ENCODE measurements at regions not wholly inside any gene's neighbourhood (a gene's known extent, or its start where the extent isn't known, plus 50 kb on each side); places are given as distances from the start of the nearest gene placed in this dataset.
A peak's percentile ranks its signal among the peaks of the same experiment; 100 is the strongest.
"Not testable (repeated sequence)": the region's sequence is repeated elsewhere in the genome, so short reads cannot be mapped to it uniquely, and the experiment has no call there.

- not testable (repeated sequence) for H3K27ac ChIP-seq (ENCODE audit: low read length); H3K27me3 ChIP-seq (ENCODE audit: low read depth, low read length)
- H3K9me3 ChIP-seq (ENCODE audit: control insufficient read depth in 1 of 2, low read length in 2 of 2), result peaks cover 0 to 16% of the 10 kb centered on the region in 2 donors
These were observed 435.2 kb downstream of the ZNF479 start for GRCh38 chr7:56697058-56697457.

GRCh38 chr7:56686276-56686859 is 445.9 kb downstream of the ZNF479 start:
- no peak overlapping the region for H3K27ac ChIP-seq (ENCODE audit: low read length)
- no peaks in the 10 kb centered on the region for H3K27me3 ChIP-seq (ENCODE audit: low read depth, low read length)
- H3K9me3 ChIP-seq (ENCODE audit: control insufficient read depth in 1 of 2, low read length in 2 of 2), result peaks cover 9 to 37% of the 10 kb centered on the region in 2 donors
- no peaks in the 10 kb centered on the region for H3K4me1 ChIP-seq (ENCODE audit: control insufficient read depth in 1 of 2, insufficient read depth in 2 of 2, low read length in 2 of 2)
- H3K4me3 ChIP-seq (ENCODE audit: low read depth in 1 of 2, low read length in 2 of 2), result peak overlapping the region in 1 of 2 donors; percentile 48
- H3K36me3 ChIP-seq (ENCODE audit: control insufficient read depth in 1 of 2, insufficient read depth in 2 of 2, low read length in 2 of 2), result no peaks in the 10 kb centered on the region

More at GRCh38 chr7:56697058-56697457, 435.2 kb downstream of the ZNF479 start:
- not testable (repeated sequence) for H3K4me1 ChIP-seq (ENCODE audit: control insufficient read depth in 1 of 2, insufficient read depth in 2 of 2, low read length in 2 of 2); H3K36me3 ChIP-seq (ENCODE audit: control insufficient read depth in 1 of 2, insufficient read depth in 2 of 2, low read length in 2 of 2); H3K4me3 ChIP-seq (ENCODE audit: low read depth in 1 of 2, low read length in 2 of 2)

GRCh38 chr7:56639173-56639746 is 493.0 kb downstream of the ZNF479 start:
- Histone ChIP-seq H3K27me3 (ENCODE audit: low read depth, low read length) (no peaks in the 10 kb centered on the region), H3K36me3 (ENCODE audit: control insufficient read depth in 1 of 2, insufficient read depth in 2 of 2, low read length in 2 of 2) (no peaks in the 10 kb centered on the region), H3K4me1 (ENCODE audit: control insufficient read depth in 1 of 2, insufficient read depth in 2 of 2, low read length in 2 of 2) (no peaks in the 10 kb centered on the region), H3K4me3 (ENCODE audit: low read depth in 1 of 2, low read length in 2 of 2) (peak overlapping the region in 1 of 2 donors; percentile 38), H3K27ac (ENCODE audit: low read length) (no peak overlapping the region), H3K9me3 (ENCODE audit: control insufficient read depth in 1 of 2, low read length in 2 of 2) (peaks cover 9 to 69% of the 10 kb centered on the region in 2 donors)

- H3K4me3 ChIP-seq (ENCODE audit: low read depth in 1 of 2, low read length in 2 of 2), result no peak overlapping the region
- H3K9me3 ChIP-seq (ENCODE audit: control insufficient read depth in 1 of 2, low read length in 2 of 2), result peaks cover 0 to 10% of the 10 kb centered on the region in 2 donors
- no peaks in the 10 kb centered on the region for H3K4me1 ChIP-seq (ENCODE audit: control insufficient read depth in 1 of 2, insufficient read depth in 2 of 2, low read length in 2 of 2)
- no peak overlapping the region for H3K27ac ChIP-seq (ENCODE audit: low read length)
- H3K36me3 ChIP-seq (ENCODE audit: control insufficient read depth in 1 of 2, insufficient read depth in 2 of 2, low read length in 2 of 2), result no peaks in the 10 kb centered on the region
- H3K27me3 ChIP-seq (ENCODE audit: low read depth, low read length), result no peaks in the 10 kb centered on the region
These were observed 493.7 kb upstream of the NUPR2 start for GRCh38 chr7:56609852-56610355.

GRCh38 chr7:56605146-56605545 is 488.9 kb upstream of the NUPR2 start:
- H3K9me3 ChIP-seq (ENCODE audit: control insufficient read depth in 1 of 2, low read length in 2 of 2), result peaks cover 0 to 16% of the 10 kb centered on the region in 2 donors
- H3K27ac ChIP-seq (ENCODE audit: low read length), result no peak overlapping the region
- H3K36me3 ChIP-seq (ENCODE audit: control insufficient read depth in 1 of 2, insufficient read depth in 2 of 2, low read length in 2 of 2), result no peaks in the 10 kb centered on the region
- no peak overlapping the region for H3K4me3 ChIP-seq (ENCODE audit: low read depth in 1 of 2, low read length in 2 of 2)
- H3K4me1 ChIP-seq (ENCODE audit: control insufficient read depth in 1 of 2, insufficient read depth in 2 of 2, low read length in 2 of 2), result no peaks in the 10 kb centered on the region
- H3K27me3 ChIP-seq (ENCODE audit: low read depth, low read length), result no peaks in the 10 kb centered on the region

- Histone ChIP-seq H3K27ac (ENCODE audit: low read length) (no peak overlapping the region), H3K9me3 (ENCODE audit: control insufficient read depth in 1 of 2, low read length in 2 of 2) (peaks cover 0 to 7% of the 10 kb centered on the region in 2 donors), H3K4me1 (ENCODE audit: control insufficient read depth in 1 of 2, insufficient read depth in 2 of 2, low read length in 2 of 2) (no peaks in the 10 kb centered on the region), H3K27me3 (ENCODE audit: low read depth, low read length) (no peaks in the 10 kb centered on the region), H3K4me3 (ENCODE audit: low read depth in 1 of 2, low read length in 2 of 2) (no peak overlapping the region), H3K36me3 (ENCODE audit: control insufficient read depth in 1 of 2, insufficient read depth in 2 of 2, low read length in 2 of 2) (no peaks in the 10 kb centered on the region)
These were observed 462.4 kb upstream of the NUPR2 start for GRCh38 chr7:56578612-56579011.

GRCh38 chr7:56570968-56571367 is 454.8 kb upstream of the NUPR2 start:
- Histone ChIP-seq H3K9me3 (ENCODE audit: control insufficient read depth in 1 of 2, low read length in 2 of 2) (peaks cover 0 to 6% of the 10 kb centered on the region in 2 donors), H3K27me3 (ENCODE audit: low read depth, low read length) (no peaks in the 10 kb centered on the region), H3K36me3 (ENCODE audit: control insufficient read depth in 1 of 2, insufficient read depth in 2 of 2, low read length in 2 of 2) (no peaks in the 10 kb centered on the region), H3K4me3 (ENCODE audit: low read depth in 1 of 2, low read length in 2 of 2) (no peak overlapping the region), H3K27ac (ENCODE audit: low read length) (no peak overlapping the region), H3K4me1 (ENCODE audit: control insufficient read depth in 1 of 2, insufficient read depth in 2 of 2, low read length in 2 of 2) (no peaks in the 10 kb centered on the region)

- no peaks in the 10 kb centered on the region for H3K4me1 ChIP-seq (ENCODE audit: control insufficient read depth in 1 of 2, insufficient read depth in 2 of 2, low read length in 2 of 2)
- H3K27me3 ChIP-seq (ENCODE audit: low read depth, low read length), result no peaks in the 10 kb centered on the region
- H3K9me3 ChIP-seq (ENCODE audit: control insufficient read depth in 1 of 2, low read length in 2 of 2), result peaks cover 10 to 26% of the 10 kb centered on the region in 2 donors
- peak overlapping the region in 1 of 2 donors; percentile 46 for H3K4me3 ChIP-seq (ENCODE audit: low read depth in 1 of 2, low read length in 2 of 2)
- no peak overlapping the region for H3K27ac ChIP-seq (ENCODE audit: low read length)
- no peaks in the 10 kb centered on the region for H3K36me3 ChIP-seq (ENCODE audit: control insufficient read depth in 1 of 2, insufficient read depth in 2 of 2, low read length in 2 of 2)
These were observed 422.6 kb upstream of the NUPR2 start for GRCh38 chr7:56538541-56539429.

- H3K36me3 ChIP-seq (ENCODE audit: control insufficient read depth in 1 of 2, insufficient read depth in 2 of 2, low read length in 2 of 2), result no peaks in the 10 kb centered on the region
- H3K4me1 ChIP-seq (ENCODE audit: control insufficient read depth in 1 of 2, insufficient read depth in 2 of 2, low read length in 2 of 2), result no peaks in the 10 kb centered on the region
- no peak overlapping the region for H3K27ac ChIP-seq (ENCODE audit: low read length)
- peaks cover 10 to 26% of the 10 kb centered on the region in 2 donors for H3K9me3 ChIP-seq (ENCODE audit: control insufficient read depth in 1 of 2, low read length in 2 of 2)
- H3K27me3 ChIP-seq (ENCODE audit: low read depth, low read length), result no peaks in the 10 kb centered on the region
- peak overlapping the region in 1 of 2 donors; percentile 46 for H3K4me3 ChIP-seq (ENCODE audit: low read depth in 1 of 2, low read length in 2 of 2)
These were observed 421.7 kb upstream of the NUPR2 start for GRCh38 chr7:56537952-56538351.

- peak overlapping the region in 1 of 2 donors; percentile 46 for H3K4me3 ChIP-seq (ENCODE audit: low read depth in 1 of 2, low read length in 2 of 2)
- H3K27ac ChIP-seq (ENCODE audit: low read length), result no peak overlapping the region
- H3K4me1 ChIP-seq (ENCODE audit: control insufficient read depth in 1 of 2, insufficient read depth in 2 of 2, low read length in 2 of 2), result no peaks in the 10 kb centered on the region
- H3K36me3 ChIP-seq (ENCODE audit: control insufficient read depth in 1 of 2, insufficient read depth in 2 of 2, low read length in 2 of 2), result no peaks in the 10 kb centered on the region
- H3K9me3 ChIP-seq (ENCODE audit: control insufficient read depth in 1 of 2, low read length in 2 of 2), result peaks cover 10 to 23% of the 10 kb centered on the region in 2 donors
- no peaks in the 10 kb centered on the region for H3K27me3 ChIP-seq (ENCODE audit: low read depth, low read length)
These were observed 421.3 kb upstream of the NUPR2 start for GRCh38 chr7:56537477-56537876.

GRCh38 chr7:56495165-56495564 is 378.9 kb upstream of the NUPR2 start:
- H3K4me1 ChIP-seq (ENCODE audit: control insufficient read depth in 1 of 2, insufficient read depth in 2 of 2, low read length in 2 of 2), result no peaks in the 10 kb centered on the region
- H3K9me3 ChIP-seq (ENCODE audit: control insufficient read depth in 1 of 2, low read length in 2 of 2), result peaks cover 7 to 53% of the 10 kb centered on the region in 2 donors
- H3K36me3 ChIP-seq (ENCODE audit: control insufficient read depth in 1 of 2, insufficient read depth in 2 of 2, low read length in 2 of 2), result no peaks in the 10 kb centered on the region
- H3K27ac ChIP-seq (ENCODE audit: low read length), result no peak overlapping the region
- H3K4me3 ChIP-seq (ENCODE audit: low read depth in 1 of 2, low read length in 2 of 2), result no peak overlapping the region
- H3K27me3 ChIP-seq (ENCODE audit: low read depth, low read length), result no peaks in the 10 kb centered on the region

Measured in muscle layer of duodenum (tissue), 2 donors.